HEK293 (cell line): ENCODE measurements at regions not wholly inside any gene's neighbourhood (a gene's known extent, or its start where the extent isn't known, plus 50 kb on each side); places are given as distances from the start of the nearest gene placed in this dataset.

Experiments used
- CTCF ChIA-PET: fragments of 350-600 bp; formaldehyde crosslinking; extraction: SDS; loops from one replicate; lab custom pipeline; 2021; ENCODE audit warnings: antibody characterized with exemption; lab: Yijun Ruan, JAX
- POLR2A ChIA-PET: fragments of 300-600 bp; formaldehyde crosslinking; extraction: SDS; loops from one replicate; lab custom pipeline; 2020; ENCODE audit warnings: antibody characterized with exemption, inconsistent platforms; lab: Yijun Ruan, JAX
- H3K27ac ChIP-seq: fragments of 200-500 bp; sonication (Bioruptor generic); 2 replicates; pipeline ENCODE4 v1.5.1; 2014; ENCODE audit warnings: low read depth, low read length, control low read depth, inconsistent platforms; ENCODE audit errors: extremely low read depth
- H3K36me3 ChIP-seq, 2 experiments: fragments of 200-500 bp in 1 of 2; sonication (Bioruptor generic) in 1 of 2; 1 replicate in 1 of 2; 2 replicates in 1 of 2; pipeline ENCODE4 v1.5.1; 2014 to 2017; ENCODE audit warnings: inconsistent platforms in 2 of 2, low read length in 2 of 2; ENCODE audit not compliant: control insufficient read depth in 2 of 2, insufficient read depth in 1 of 2
- H3K4me1 ChIP-seq: fragments of 200-500 bp; sonication (Bioruptor generic); 2 replicates; pipeline ENCODE4 v1.5.1; 2014; ENCODE audit warnings: mild to moderate bottlenecking, low read length, inconsistent platforms; ENCODE audit not compliant: control insufficient read depth, insufficient read depth
- H3K4me3 ChIP-seq: 2 replicates; pipeline ENCODE4 v1.5.1; 2011; ENCODE audit warnings: low read depth, mild to moderate bottlenecking, control low read depth, low read length, moderate library complexity
- H3K9me3 ChIP-seq: fragments of 200-500 bp; sonication (Bioruptor generic); 2 replicates; pipeline ENCODE4 v1.5.1; 2014; ENCODE audit warnings: low read depth, low read length, inconsistent platforms; ENCODE audit not compliant: control insufficient read depth, insufficient read depth
- ATF2 ChIP-seq: fragments of 450-650 bp; formaldehyde crosslinking; IDR thresholded peaks from 2 replicates; pipeline ENCODE4 v1.5.1; 2016; ENCODE audit warnings: missing biosample characterization, missing genetic modification characterization, low read depth
- GLIS1 ChIP-seq: fragments of 450-650 bp; formaldehyde crosslinking; IDR thresholded peaks from 2 replicates; pipeline ENCODE4 v1.5.1; 2016; ENCODE audit warnings: missing biosample characterization, missing genetic modification characterization
- KLF7 ChIP-seq: fragments of 450-650 bp; formaldehyde crosslinking; IDR thresholded peaks from 2 replicates; pipeline ENCODE4 v1.5.1; 2016; ENCODE audit warnings: missing biosample characterization, missing genetic modification characterization, borderline replicate concordance
- SP7 ChIP-seq: fragments of 450-650 bp; formaldehyde crosslinking; IDR thresholded peaks from 2 replicates; pipeline ENCODE4 v1.5.1; 2016; ENCODE audit warnings: missing biosample characterization, missing genetic modification characterization
- TRIM28 ChIP-seq: IDR thresholded peaks from 2 replicates; pipeline ENCODE4 v1.6.1; 2011; ENCODE audit warnings: low read length, control low read depth, borderline replicate concordance
- ZNF140 ChIP-seq: fragments of 450-650 bp; formaldehyde crosslinking; IDR thresholded peaks from 2 replicates; pipeline ENCODE4 v1.5.1; 2016; ENCODE audit warnings: missing biosample characterization, missing genetic modification characterization
- ZNF184 ChIP-seq: fragments of 450-650 bp; IDR thresholded peaks from 2 replicates; pipeline ENCODE4 v1.5.1; 2018; ENCODE audit warnings: missing biosample characterization, mild to moderate bottlenecking, missing genetic modification characterization
- ZNF391 ChIP-seq: fragments of 450-650 bp; formaldehyde crosslinking; IDR thresholded peaks from 2 replicates; pipeline ENCODE4 v1.5.1; 2016; ENCODE audit warnings: low read depth, missing biosample characterization, missing genetic modification characterization, borderline replicate concordance
- ZNF423 ChIP-seq: fragments of 450-650 bp; formaldehyde crosslinking; IDR thresholded peaks from 2 replicates; pipeline ENCODE4 v1.5.1; 2016; ENCODE audit warnings: missing biosample characterization, missing genetic modification characterization
- ZNF449 ChIP-seq: fragments of 450-650 bp; formaldehyde crosslinking; IDR thresholded peaks from 2 replicates; pipeline ENCODE4 v1.5.1; 2017; ENCODE audit warnings: missing biosample characterization, mild to moderate bottlenecking, missing genetic modification characterization, moderate library complexity
- ZNF513 ChIP-seq: fragments of 450-650 bp; IDR thresholded peaks from 2 replicates; pipeline ENCODE4 v1.5.1; 2018; ENCODE audit warnings: missing biosample characterization, missing genetic modification characterization

- TF ChIP-seq SP7 (tag by site-specific recombination) = no peak
Measured at GRCh38 chr4:127194281-127194680, 438.5 kb upstream of the INTU start (continued).

GRCh38 chr4:127196655-127197352 lies 436.0 kb upstream of the INTU start:
- TF ChIP-seq ATF2 (tag by site-specific recombination) (no peak), ZNF140 (tag by site-specific recombination) (no peak)
- TF ChIP-seq, all 188 proteins: peak for 0
- no peak overlapping the region for H3K4me3 ChIP-seq
- no peaks in the 10 kb centered on the region for H3K36me3 ChIP-seq
- no peaks in the 10 kb centered on the region for H3K9me3 ChIP-seq
- no peaks in the 10 kb centered on the region for H3K4me1 ChIP-seq
- CTCF ChIA-PET = no interaction called here
- no peak overlapping the region for H3K27ac ChIP-seq
- POLR2A ChIA-PET = no interaction called here

GRCh38 chr4:127203562-127204200 lies 429.1 kb upstream of the INTU start:
- Histone ChIP-seq H3K27ac (no peak overlapping the region), H3K4me1 (no peaks in the 10 kb centered on the region), H3K9me3 (no peaks in the 10 kb centered on the region), H3K4me3 (no peak overlapping the region), H3K36me3 (no peaks in the 10 kb centered on the region)
- CTCF ChIA-PET = no interaction called here
- POLR2A ChIA-PET = no interaction called here
- no peak for TF ChIP-seq ZNF449 (tag by site-specific recombination)
- no peak for TF ChIP-seq TRIM28
- TF ChIP-seq ZNF184 (tag by site-specific recombination) = no peak

GRCh38 chr4:127204322-127204721 lies 428.4 kb upstream of the INTU start:
- no peaks in the 10 kb centered on the region for H3K4me1 ChIP-seq
- ChIA-PET CTCF (no interaction called here), POLR2A (no interaction called here)
- no peaks in the 10 kb centered on the region for H3K9me3 ChIP-seq
- no peak for TF ChIP-seq ZNF423
- TF ChIP-seq KLF7 (tag by site-specific recombination) = no peak
- no peak overlapping the region for H3K27ac ChIP-seq
- H3K4me3 ChIP-seq = no peak overlapping the region
- H3K36me3 ChIP-seq = no peaks in the 10 kb centered on the region

- no peak for TF ChIP-seq GLIS1
- TF ChIP-seq ZNF513 (tag by site-specific recombination) = no peak
- TF ChIP-seq ZNF391 (tag by site-specific recombination) = no peak
- POLR2A ChIA-PET = no interaction called here
- Histone ChIP-seq H3K4me1 (no peaks in the 10 kb centered on the region), H3K27ac (no peak overlapping the region), H3K36me3 (no peaks in the 10 kb centered on the region), H3K9me3 (no peaks in the 10 kb centered on the region), H3K4me3 (no peak overlapping the region)
- CTCF ChIA-PET = no interaction called here
Measured at GRCh38 chr4:127209580-127210095, 423.1 kb upstream of the INTU start.
